Neural cell (in vitro differentiated cells): ENCODE measurements at regions not wholly inside any gene's neighbourhood (a gene's known extent, or its start where the extent isn't known, plus 50 kb on each side); places are given as distances from the start of the nearest gene placed in this dataset.

Experiments used
- EZH2 ChIP-seq: fragments of 200-600, 300-800 bp; shearing (Covaris generic), sonication (generic); IDR thresholded peaks from 2 replicates; pipeline ENCODE4 v1.6.1; 2014; ENCODE audit warnings: antibody characterized with exemption, low read length, borderline replicate concordance, mild to moderate bottlenecking; ENCODE audit not compliant: insufficient read depth, poor library complexity, severe bottlenecking
- POLR2AphosphoS5 ChIP-seq: IDR thresholded peaks from 2 replicates; pipeline ENCODE4 v1.6.1; 2012
- TF ChIP-seq, protein P1 (sequence below): fragments of 450-650 bp; IDR thresholded peaks from 2 replicates; pipeline ENCODE4 v1.5.1; 2014; ENCODE audit warnings: antibody characterized with exemption, mild to moderate bottlenecking, moderate library complexity; ENCODE audit not compliant: poor library complexity, severe bottlenecking
- TF ChIP-seq, protein P2 (sequence below): IDR thresholded peaks from 2 replicates; pipeline ENCODE4 v1.6.1; 2012; ENCODE audit warnings: borderline replicate concordance

DNA sequence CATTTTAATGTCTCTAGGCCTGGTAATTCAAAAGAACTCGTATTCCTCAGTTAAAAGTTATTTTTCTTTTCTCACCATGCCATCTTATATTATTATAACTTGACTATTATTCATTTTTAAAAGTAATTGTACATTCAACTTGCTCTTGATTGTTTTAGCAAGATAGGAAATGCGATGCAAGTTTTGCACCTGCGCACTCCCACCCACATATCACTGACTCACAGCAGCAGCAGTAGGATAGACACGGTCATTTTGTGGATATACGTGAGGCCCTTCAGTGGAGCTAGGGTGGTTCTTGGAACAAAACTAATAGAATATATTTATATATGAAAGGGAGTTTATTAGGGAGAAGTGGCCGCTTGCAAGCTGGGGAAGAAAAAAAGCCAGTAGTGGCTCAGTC lies 95.5 kb upstream of the UBE3A start:
- TF ChIP-seq, protein P1, sequence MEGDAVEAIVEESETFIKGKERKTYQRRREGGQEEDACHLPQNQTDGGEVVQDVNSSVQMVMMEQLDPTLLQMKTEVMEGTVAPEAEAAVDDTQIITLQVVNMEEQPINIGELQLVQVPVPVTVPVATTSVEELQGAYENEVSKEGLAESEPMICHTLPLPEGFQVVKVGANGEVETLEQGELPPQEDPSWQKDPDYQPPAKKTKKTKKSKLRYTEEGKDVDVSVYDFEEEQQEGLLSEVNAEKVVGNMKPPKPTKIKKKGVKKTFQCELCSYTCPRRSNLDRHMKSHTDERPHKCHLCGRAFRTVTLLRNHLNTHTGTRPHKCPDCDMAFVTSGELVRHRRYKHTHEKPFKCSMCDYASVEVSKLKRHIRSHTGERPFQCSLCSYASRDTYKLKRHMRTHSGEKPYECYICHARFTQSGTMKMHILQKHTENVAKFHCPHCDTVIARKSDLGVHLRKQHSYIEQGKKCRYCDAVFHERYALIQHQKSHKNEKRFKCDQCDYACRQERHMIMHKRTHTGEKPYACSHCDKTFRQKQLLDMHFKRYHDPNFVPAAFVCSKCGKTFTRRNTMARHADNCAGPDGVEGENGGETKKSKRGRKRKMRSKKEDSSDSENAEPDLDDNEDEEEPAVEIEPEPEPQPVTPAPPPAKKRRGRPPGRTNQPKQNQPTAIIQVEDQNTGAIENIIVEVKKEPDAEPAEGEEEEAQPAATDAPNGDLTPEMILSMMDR = no peak
- TF ChIP-seq, protein P2, sequence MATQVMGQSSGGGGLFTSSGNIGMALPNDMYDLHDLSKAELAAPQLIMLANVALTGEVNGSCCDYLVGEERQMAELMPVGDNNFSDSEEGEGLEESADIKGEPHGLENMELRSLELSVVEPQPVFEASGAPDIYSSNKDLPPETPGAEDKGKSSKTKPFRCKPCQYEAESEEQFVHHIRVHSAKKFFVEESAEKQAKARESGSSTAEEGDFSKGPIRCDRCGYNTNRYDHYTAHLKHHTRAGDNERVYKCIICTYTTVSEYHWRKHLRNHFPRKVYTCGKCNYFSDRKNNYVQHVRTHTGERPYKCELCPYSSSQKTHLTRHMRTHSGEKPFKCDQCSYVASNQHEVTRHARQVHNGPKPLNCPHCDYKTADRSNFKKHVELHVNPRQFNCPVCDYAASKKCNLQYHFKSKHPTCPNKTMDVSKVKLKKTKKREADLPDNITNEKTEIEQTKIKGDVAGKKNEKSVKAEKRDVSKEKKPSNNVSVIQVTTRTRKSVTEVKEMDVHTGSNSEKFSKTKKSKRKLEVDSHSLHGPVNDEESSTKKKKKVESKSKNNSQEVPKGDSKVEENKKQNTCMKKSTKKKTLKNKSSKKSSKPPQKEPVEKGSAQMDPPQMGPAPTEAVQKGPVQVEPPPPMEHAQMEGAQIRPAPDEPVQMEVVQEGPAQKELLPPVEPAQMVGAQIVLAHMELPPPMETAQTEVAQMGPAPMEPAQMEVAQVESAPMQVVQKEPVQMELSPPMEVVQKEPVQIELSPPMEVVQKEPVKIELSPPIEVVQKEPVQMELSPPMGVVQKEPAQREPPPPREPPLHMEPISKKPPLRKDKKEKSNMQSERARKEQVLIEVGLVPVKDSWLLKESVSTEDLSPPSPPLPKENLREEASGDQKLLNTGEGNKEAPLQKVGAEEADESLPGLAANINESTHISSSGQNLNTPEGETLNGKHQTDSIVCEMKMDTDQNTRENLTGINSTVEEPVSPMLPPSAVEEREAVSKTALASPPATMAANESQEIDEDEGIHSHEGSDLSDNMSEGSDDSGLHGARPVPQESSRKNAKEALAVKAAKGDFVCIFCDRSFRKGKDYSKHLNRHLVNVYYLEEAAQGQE = no peak
- no peak for TF ChIP-seq POLR2AphosphoS5
- TF ChIP-seq EZH2 = no peak
